Keratinocyte (primary cell): ENCODE measurements at regions not wholly inside any gene's neighbourhood (a gene's known extent, or its start where the extent isn't known, plus 50 kb on each side); places are given as distances from the start of the nearest gene placed in this dataset.
A peak's percentile ranks its signal among the peaks of the same experiment; 100 is the strongest.

Source experiments
- DNase-seq: peaks from one replicate; pipeline ENCODE4 v3.0.0-alpha.2; 2011; ENCODE audit warnings: low read depth, missing footprints, low spot score
- FAIRE-seq: peaks from 2 replicates; lab custom pipeline; 2011; peaks lifted over from hg19 to GRCh38; lab: Jason Lieb, UNC
- H2AFZ ChIP-seq: 2 replicates; pipeline ENCODE4 v1.6.0; 2012; ENCODE audit warnings: low read length, control low read depth, inconsistent platforms; ENCODE audit not compliant: control insufficient read depth
- H3K27ac ChIP-seq: 2 replicates; pipeline ENCODE4 v1.5.1; 2011; ENCODE audit warnings: low read length; ENCODE audit not compliant: control insufficient read depth, insufficient read depth
- H3K27me3 ChIP-seq: 3 replicates; pipeline ENCODE4 v1.6.0; 2011; ENCODE audit warnings: low read length; ENCODE audit not compliant: control insufficient read depth, insufficient read depth; ENCODE audit errors: extremely low read depth
- H3K36me3 ChIP-seq, 2 experiments: 2 replicates in 1 of 2; 3 replicates in 1 of 2; pipeline ENCODE4 v1.5.1; 2011; ENCODE audit warnings: low read length in 2 of 2, mild to moderate bottlenecking in 1 of 2; ENCODE audit not compliant: control insufficient read depth in 2 of 2, insufficient read depth in 2 of 2; ENCODE audit errors: extremely low read depth in 1 of 2
- H3K4me1 ChIP-seq: 3 replicates; pipeline ENCODE4 v1.5.1; 2011; ENCODE audit warnings: low read length; ENCODE audit not compliant: control insufficient read depth, insufficient read depth; ENCODE audit errors: extremely low read depth
- H3K4me2 ChIP-seq: 3 replicates; pipeline ENCODE4 v1.6.0; 2011; ENCODE audit warnings: low read depth, low read length; ENCODE audit not compliant: control insufficient read depth, insufficient read depth; ENCODE audit errors: extremely low read depth
- H3K4me3 ChIP-seq, 3 experiments: fragments of 200-600 bp in 1 of 3; sonication (generic) in 1 of 3; 2 replicates in 2 of 3; 3 replicates in 1 of 3; pipeline ENCODE4 v1.5.1; 2011 to 2016; ENCODE audit warnings: low read length in 3 of 3, mild to moderate bottlenecking in 3 of 3, control low read depth in 2 of 3, inconsistent platforms in 1 of 3, low read depth in 1 of 3, mixed read lengths in 1 of 3, mixed run types in 1 of 3, moderate library complexity in 1 of 3; ENCODE audit not compliant: control insufficient read depth in 2 of 3, insufficient read depth in 2 of 3; ENCODE audit errors: extremely low read depth in 1 of 3
- H3K79me2 ChIP-seq: 2 replicates; pipeline ENCODE4 v1.6.0; 2012; ENCODE audit warnings: low read length; ENCODE audit not compliant: control insufficient read depth, insufficient read depth
- H3K9ac ChIP-seq: 3 replicates; pipeline ENCODE4 v1.6.0; 2011; ENCODE audit warnings: low read length; ENCODE audit not compliant: control insufficient read depth, insufficient read depth; ENCODE audit errors: extremely low read depth
- H3K9me1 ChIP-seq: 3 replicates; pipeline ENCODE4 v1.6.0; 2011; ENCODE audit warnings: low read length; ENCODE audit not compliant: control insufficient read depth, insufficient read depth; ENCODE audit errors: extremely low read depth
- H3K9me3 ChIP-seq: 2 replicates; pipeline ENCODE4 v1.5.1; 2012; ENCODE audit warnings: low read depth, low read length; ENCODE audit not compliant: control insufficient read depth
- H4K20me1 ChIP-seq: 3 replicates; pipeline ENCODE4 v1.6.0; 2011; ENCODE audit warnings: low read length; ENCODE audit not compliant: control insufficient read depth, insufficient read depth; ENCODE audit errors: extremely low read depth
- CTCF ChIP-seq, 3 experiments: IDR thresholded peaks in 1 of 3; conservative IDR thresholded peaks in 1 of 3; optimal IDR thresholded peaks in 1 of 3; 2 replicates in 2 of 3; 3 replicates in 1 of 3; pipeline versions ENCODE3 to v1.5.1; 2011; ENCODE audit warnings: low read length in 3 of 3, mild to moderate bottlenecking in 3 of 3, moderate library complexity in 2 of 3, control low read depth in 1 of 3, inconsistent platforms in 1 of 3; ENCODE audit not compliant: insufficient read depth in 2 of 3; ENCODE audit errors: extremely low read depth in 1 of 3
- EZH2 ChIP-seq: IDR thresholded peaks from one replicate; pipeline ENCODE4 v1.6.1; 2012; ENCODE audit warnings: inconsistent platforms, mild to moderate bottlenecking, low read length, moderate library complexity
- dilution Hi-C: fragments of 300-500 bp; cut with MboI; formaldehyde crosslinking; loops from one replicate; pipeline ENCODE4 v1.7.0; 2020; ENCODE audit warnings: low sequenced_read_pairs; ENCODE audit not compliant: extremely low pct_ligation_motif_present

DNA sequence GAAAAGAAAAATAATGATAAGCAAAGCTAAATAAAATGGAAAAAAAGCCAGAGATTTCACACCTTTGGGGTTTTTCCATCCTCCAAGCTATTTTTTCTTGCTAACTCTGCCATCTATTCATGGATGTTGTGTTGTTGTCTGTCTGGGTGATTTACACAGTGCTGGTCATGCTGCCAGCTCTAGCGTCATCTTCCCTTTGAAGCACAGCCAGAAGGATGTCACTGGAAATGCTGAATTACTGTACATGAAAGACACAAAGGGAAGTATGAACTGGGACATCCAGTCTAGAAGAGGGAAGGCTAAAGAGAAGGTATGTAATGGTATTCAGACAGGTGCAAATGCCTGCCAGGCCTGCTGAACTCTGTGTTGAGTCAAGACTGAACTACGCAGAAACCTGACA lies 241.9 kb upstream of the STXBP5 start:
- Histone ChIP-seq H3K36me3 (no peaks in the 10 kb centered on the region), H3K79me2 (no peaks in the 10 kb centered on the region), H3K4me1 (peaks cover 12% of the 10 kb centered on the region), H3K27ac (no peak overlapping the region), H3K4me2 (no peak overlapping the region), H3K9ac (no peak overlapping the region), H3K27me3 (no peaks in the 10 kb centered on the region), H3K9me3 (peaks cover 8% of the 10 kb centered on the region), H3K9me1 (no peaks in the 10 kb centered on the region), H2AFZ (no peak overlapping the region), H3K4me3 (no peak overlapping the region), H4K20me1 (no peaks in the 10 kb centered on the region)
- peak; percentile 67 for FAIRE-seq
- no peak for TF ChIP-seq EZH2
- TF ChIP-seq CTCF (optimal IDR thresholded peaks at IDR 0.05 in 1 of 3, IDR thresholded peaks at IDR 0.05 in 1 of 3, conservative IDR thresholded peaks at IDR 0.05 in 1 of 3; ENCODE audit: extremely low read depth in 1 of 3, insufficient read depth in 2 of 3, low read length in 3 of 3): no peak
- DNase-seq: no peak
- dilution Hi-C loops: no loop called here

DNA sequence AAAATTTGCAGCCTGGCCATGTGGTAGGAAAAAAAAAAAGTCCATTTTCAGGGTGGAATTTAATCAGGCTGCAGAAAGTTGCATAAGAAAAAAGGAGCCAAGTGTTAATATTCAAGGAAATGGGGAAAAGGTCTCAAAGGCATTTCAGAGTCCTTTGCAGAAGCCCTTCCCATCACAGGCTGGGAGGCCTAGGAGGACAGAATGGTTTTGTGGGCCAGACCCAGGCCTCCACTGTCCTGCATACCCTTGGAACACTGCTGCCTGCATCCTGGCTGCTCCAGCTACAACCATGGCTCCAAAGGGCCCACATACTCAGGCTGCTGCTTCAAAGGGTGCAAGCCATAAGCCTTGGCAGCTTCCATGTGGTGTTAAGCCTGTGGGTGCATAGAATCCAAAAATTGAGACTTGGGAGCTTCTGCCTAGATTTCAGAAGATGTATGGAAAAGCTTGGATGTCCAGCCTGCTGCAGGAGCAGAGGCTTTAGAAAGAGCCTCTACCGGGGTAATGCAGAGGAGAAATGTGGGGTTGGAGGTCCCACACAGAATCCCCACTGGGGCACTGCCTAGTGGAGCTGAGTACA lies 239.0 kb upstream of the STXBP5 start:
- dilution Hi-C loops: no loop called here
- Histone ChIP-seq H3K36me3 (no peaks in the 10 kb centered on the region), H3K9me1 (no peaks in the 10 kb centered on the region), H3K27me3 (no peaks in the 10 kb centered on the region), H4K20me1 (no peaks in the 10 kb centered on the region), H3K79me2 (no peaks in the 10 kb centered on the region), H3K9ac (no peak overlapping the region), H3K4me1 (peaks cover 12% of the 10 kb centered on the region), H2AFZ (no peak overlapping the region), H3K27ac (no peak overlapping the region), H3K4me2 (no peak overlapping the region), H3K9me3 (peaks cover 8% of the 10 kb centered on the region), H3K4me3 (no peak overlapping the region)
- FAIRE-seq: no peak
- no peak for DNase-seq
- TF ChIP-seq EZH2 (no peak), CTCF (optimal IDR thresholded peaks at IDR 0.05 in 1 of 3, IDR thresholded peaks at IDR 0.05 in 1 of 3, conservative IDR thresholded peaks at IDR 0.05 in 1 of 3; ENCODE audit: extremely low read depth in 1 of 3, insufficient read depth in 2 of 3, low read length in 3 of 3) (no peak)
